ENCODE measurements at regions not wholly inside any gene's neighbourhood (a gene's known extent, or its start where the extent isn't known, plus 50 kb on each side); places are given as distances from the start of the nearest gene placed in this dataset.

- TF ChIP-seq CHD1 (IDR thresholded peaks at IDR 0.05; ENCODE audit: low read depth, low read length) (no peak), RCOR1 (IDR thresholded peaks at IDR 0.05; ENCODE audit: insufficient replicate concordance, low read length) (no peak)
- peak overlapping the region; percentile 40; the same call in 1 of the 2 replicates for H4K5ac ChIP-seq (ENCODE audit: low read depth, low read length)
- H2AK9ac ChIP-seq (replicated peaks; ENCODE audit: low read depth, low read length, poor library complexity) = no peak overlapping the region
- no peaks in the 10 kb centered on the region for H3K9me3 ChIP-seq (ENCODE audit: control insufficient read depth, insufficient read depth, low read length)
- no peak overlapping the region for H3K4me3 ChIP-seq (ENCODE audit: insufficient read depth, low read depth, low read length)
- in situ Hi-C loops (cut with MboI; ENCODE audit: low sequenced_read_pairs) = no loop called here
- H2BK15ac ChIP-seq (ENCODE audit: low read depth, low read length) = no peak overlapping the region
- no peak overlapping the region for H3K56ac ChIP-seq (ENCODE audit: extremely low read depth, insufficient read depth, low read length)
- H3K27ac ChIP-seq (ENCODE audit: insufficient read depth, low read length) = no peak overlapping the region
- no peaks in the 10 kb centered on the region for H3K79me1 ChIP-seq (ENCODE audit: low read depth in 1 of 2, low read length in 2 of 2)
- DNase-seq (no peak), ATAC-seq (ENCODE audit: low read depth) (no peak)
- dilution Hi-C loops (cut with HindIII; ENCODE audit: low sequenced_read_pairs, unreplicated experiment) = no loop called here
- H3K14ac ChIP-seq (replicated peaks; ENCODE audit: low read depth, low read length) = no peak overlapping the region
- H3K27me3 ChIP-seq (ENCODE audit: control insufficient read depth, insufficient read depth, low read length) = no peaks in the 10 kb centered on the region
- H3K4me2 ChIP-seq (ENCODE audit: low read depth, low read length) = no peak overlapping the region
- no peak overlapping the region for H2BK120ac ChIP-seq (ENCODE audit: low read depth, low read length)
- ChIA-PET CTCF (no interaction called here), POLR2A (ENCODE audit: unreplicated experiment) (no interaction called here)
- peak overlapping the region; percentile 74; the same call in 1 of the 2 replicates for H3K18ac ChIP-seq (ENCODE audit: low read depth, low read length)
- no TSS peak for BruUV-seq (replicated peaks)
- H2BK5ac ChIP-seq (ENCODE audit: low read depth, low read length, poor library complexity, severe bottlenecking) = no peak overlapping the region
- H3K4ac ChIP-seq (ENCODE audit: low read depth, low read length) = no peak overlapping the region
- no peak overlapping the region for H2AFZ ChIP-seq (replicated peaks; ENCODE audit: low read length, poor library complexity)
- H4K20me1 ChIP-seq (ENCODE audit: insufficient read depth, low read length) = no peaks in the 10 kb centered on the region
- H2BK20ac ChIP-seq (ENCODE audit: low read depth, low read length) = no peak overlapping the region; the same call in 1 of the 2 replicates
- H3K9ac ChIP-seq (ENCODE audit: low read depth, low read length) = no peak overlapping the region
- no peaks in the 10 kb centered on the region for H3K36me3 ChIP-seq (ENCODE audit: control insufficient read depth, insufficient read depth, low read length)
- H3K4me1 ChIP-seq (ENCODE audit: control insufficient read depth, insufficient read depth, low read length) = peaks cover 11% of the 10 kb centered on the region; the same call in 1 of the 2 replicates
- H2AK5ac ChIP-seq (ENCODE audit: low read depth, low read length) = no peak overlapping the region
- intact Hi-C loops (cut with micrococcal nuclease) = no loop called here
- H4K8ac ChIP-seq (ENCODE audit: low read depth in 2 of 2, low read length in 2 of 2) = no peak overlapping the region
- no peak overlapping the region for H4K91ac ChIP-seq (ENCODE audit: insufficient read depth, low read depth, low read length)
- no peak overlapping the region for H3K23ac ChIP-seq (ENCODE audit: low read depth, low read length)
- no peaks in the 10 kb centered on the region for H3K9me1 ChIP-seq (ENCODE audit: insufficient read depth, low read length)
These were observed 68.6 kb upstream of the STARD4 start for GRCh38 chr5:111580956-111581355.

Data from IMR-90 (cell line).